NCI-H2029 (cell line): ENCODE measurements at regions not wholly inside any gene's neighbourhood (a gene's known extent, or its start where the extent isn't known, plus 50 kb on each side); places are given as distances from the start of the nearest gene placed in this dataset.
A peak's percentile ranks its signal among the peaks of the same experiment; 100 is the strongest.

Experiments used
- DNase-seq: peaks from one replicate; lab custom pipeline; 2025; lab: John Stamatoyannopoulos, UW

GRCh38 chr4:26105337-26105736, 191.3 kb downstream of the SMIM20 start:
- no peak for DNase-seq

GRCh38 chr4:26105815-26106699, 192.0 kb downstream of the SMIM20 start:
- no peak for DNase-seq

- DNase-seq: no peak
These were observed 192.8 kb downstream of the SMIM20 start for GRCh38 chr4:26106776-26107175.

GRCh38 chr4:26108054-26108453, 194.0 kb downstream of the SMIM20 start:
- no peak for DNase-seq

- no peak for DNase-seq
These were observed 196.5 kb downstream of the SMIM20 start for GRCh38 chr4:26110493-26110892.

GRCh38 chr4:26113339-26113940, 199.4 kb downstream of the SMIM20 start:
- DNase-seq: no peak

- no peak for DNase-seq
These were observed 202.0 kb downstream of the SMIM20 start for GRCh38 chr4:26116057-26116456.

- no peak for DNase-seq
These were observed 200.6 kb upstream of the RBPJ start for GRCh38 chr4:26120098-26120825.

- no peak for DNase-seq
These were observed 198.1 kb upstream of the RBPJ start for GRCh38 chr4:26122690-26123089.

GRCh38 chr4:26124753-26125321, 196.0 kb upstream of the RBPJ start:
- no peak for DNase-seq

- DNase-seq: no peak
These were observed 194.6 kb upstream of the RBPJ start for GRCh38 chr4:26126143-26126718.

- DNase-seq: no peak
These were observed 193.8 kb upstream of the RBPJ start for GRCh38 chr4:26126994-26127393.

- peak; percentile 93 for DNase-seq
These were observed 192.9 kb upstream of the RBPJ start for GRCh38 chr4:26127851-26128337.

- no peak for DNase-seq
These were observed 190.6 kb upstream of the RBPJ start for GRCh38 chr4:26130173-26130572.

GRCh38 chr4:26130841-26131432, 189.9 kb upstream of the RBPJ start:
- DNase-seq: no peak

GRCh38 chr4:26131711-26132110, 189.1 kb upstream of the RBPJ start:
- DNase-seq: no peak

GRCh38 chr4:26132858-26133257, 188.0 kb upstream of the RBPJ start:
- DNase-seq: no peak

- DNase-seq: no peak
These were observed 187.0 kb upstream of the RBPJ start for GRCh38 chr4:26133840-26134239.

- DNase-seq: no peak
These were observed 185.5 kb upstream of the RBPJ start for GRCh38 chr4:26135331-26135730.

- peak; percentile 12 for DNase-seq
These were observed 184.2 kb upstream of the RBPJ start for GRCh38 chr4:26136615-26137014.

- DNase-seq: no peak
These were observed 183.5 kb upstream of the RBPJ start for GRCh38 chr4:26137288-26137687.
